Bronchial epithelial cell (primary cell): ENCODE measurements at regions not wholly inside any gene's neighbourhood (a gene's known extent, or its start where the extent isn't known, plus 50 kb on each side); places are given as distances from the start of the nearest gene placed in this dataset.

Experiments used
- DNase-seq: peaks from one replicate; pipeline ENCODE4 v3.0.0-alpha.2; 2010; ENCODE audit warnings: low read depth
- FAIRE-seq: peaks from 2 replicates; lab custom pipeline; 2011; peaks lifted over from hg19 to GRCh38; lab: Jason Lieb, UNC
- H3K27me3 ChIP-seq: 2 replicates; pipeline ENCODE4 v1.5.1; 2011; ENCODE audit warnings: low read length; ENCODE audit not compliant: control insufficient read depth, insufficient read depth
- H3K36me3 ChIP-seq: 2 replicates; pipeline ENCODE4 v1.5.1; 2011; ENCODE audit warnings: low read length; ENCODE audit not compliant: control insufficient read depth, insufficient read depth
- H3K4me3 ChIP-seq: 2 replicates; pipeline ENCODE4 v1.5.1; 2011; ENCODE audit warnings: mild to moderate bottlenecking, low read depth, low read length, control low read depth
- TF ChIP-seq, protein P1 (sequence below): IDR thresholded peaks from 2 replicates; pipeline ENCODE4 v1.5.1; 2011; ENCODE audit warnings: mild to moderate bottlenecking, moderate library complexity, low read length, control low read depth, inconsistent platforms; ENCODE audit not compliant: insufficient read depth, severe bottlenecking

DNA sequence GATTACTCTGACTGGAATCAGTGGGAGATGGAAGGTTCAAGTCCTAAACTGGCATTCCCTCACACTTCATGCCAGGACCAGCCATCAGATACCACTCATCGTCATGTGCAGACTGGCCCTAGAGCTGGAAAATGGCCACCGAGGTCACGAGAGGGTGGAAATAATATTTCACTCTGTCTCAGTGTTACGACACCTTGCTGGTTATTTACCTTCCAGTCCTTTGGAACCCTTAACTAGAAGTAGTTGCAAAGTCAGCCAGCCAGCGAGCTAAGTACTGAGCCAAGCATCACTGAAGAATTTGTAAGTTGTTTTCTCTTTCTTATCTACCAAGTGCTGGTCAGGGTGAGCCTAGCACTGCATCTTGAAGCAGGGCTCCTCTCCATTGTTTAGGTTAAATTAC, 309.9 kb upstream of the RASGRP1 start:
- DNase-seq, result peak; percentile 72
- H3K4me3 ChIP-seq, result no peak overlapping the region
- FAIRE-seq, result peak; percentile 96

DNA sequence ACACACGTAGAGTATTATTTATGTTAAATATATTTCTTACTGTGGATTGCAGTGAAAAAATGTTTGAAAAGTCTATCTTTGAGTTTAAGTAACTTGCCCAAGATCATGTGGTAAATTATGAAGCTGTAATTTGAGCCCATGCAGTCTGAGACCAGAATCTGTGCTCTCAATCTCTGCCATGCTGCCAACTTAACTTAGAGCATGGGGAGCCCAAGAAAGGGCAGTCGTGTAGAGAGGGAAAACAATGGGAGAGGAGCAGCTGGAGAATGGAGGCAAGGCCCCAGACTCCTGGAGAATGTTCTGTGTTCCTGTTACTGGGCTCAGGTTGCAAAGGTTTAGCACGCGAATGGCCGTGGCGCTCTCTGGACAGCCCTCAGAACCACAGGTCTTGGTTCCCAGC, 311.6 kb upstream of the RASGRP1 start:
- TF ChIP-seq, protein P1, sequence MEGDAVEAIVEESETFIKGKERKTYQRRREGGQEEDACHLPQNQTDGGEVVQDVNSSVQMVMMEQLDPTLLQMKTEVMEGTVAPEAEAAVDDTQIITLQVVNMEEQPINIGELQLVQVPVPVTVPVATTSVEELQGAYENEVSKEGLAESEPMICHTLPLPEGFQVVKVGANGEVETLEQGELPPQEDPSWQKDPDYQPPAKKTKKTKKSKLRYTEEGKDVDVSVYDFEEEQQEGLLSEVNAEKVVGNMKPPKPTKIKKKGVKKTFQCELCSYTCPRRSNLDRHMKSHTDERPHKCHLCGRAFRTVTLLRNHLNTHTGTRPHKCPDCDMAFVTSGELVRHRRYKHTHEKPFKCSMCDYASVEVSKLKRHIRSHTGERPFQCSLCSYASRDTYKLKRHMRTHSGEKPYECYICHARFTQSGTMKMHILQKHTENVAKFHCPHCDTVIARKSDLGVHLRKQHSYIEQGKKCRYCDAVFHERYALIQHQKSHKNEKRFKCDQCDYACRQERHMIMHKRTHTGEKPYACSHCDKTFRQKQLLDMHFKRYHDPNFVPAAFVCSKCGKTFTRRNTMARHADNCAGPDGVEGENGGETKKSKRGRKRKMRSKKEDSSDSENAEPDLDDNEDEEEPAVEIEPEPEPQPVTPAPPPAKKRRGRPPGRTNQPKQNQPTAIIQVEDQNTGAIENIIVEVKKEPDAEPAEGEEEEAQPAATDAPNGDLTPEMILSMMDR, result no peak
- DNase-seq (no peak), FAIRE-seq (no peak)
- Histone ChIP-seq H3K4me3 (no peak overlapping the region), H3K27me3 (no peaks in the 10 kb centered on the region), H3K36me3 (no peaks in the 10 kb centered on the region)

More for the DNA sequence above, 309.9 kb upstream of the RASGRP1 start:
- TF ChIP-seq, protein P1, result no peak
- Histone ChIP-seq H3K27me3 (no peaks in the 10 kb centered on the region), H3K36me3 (no peaks in the 10 kb centered on the region)

DNA sequence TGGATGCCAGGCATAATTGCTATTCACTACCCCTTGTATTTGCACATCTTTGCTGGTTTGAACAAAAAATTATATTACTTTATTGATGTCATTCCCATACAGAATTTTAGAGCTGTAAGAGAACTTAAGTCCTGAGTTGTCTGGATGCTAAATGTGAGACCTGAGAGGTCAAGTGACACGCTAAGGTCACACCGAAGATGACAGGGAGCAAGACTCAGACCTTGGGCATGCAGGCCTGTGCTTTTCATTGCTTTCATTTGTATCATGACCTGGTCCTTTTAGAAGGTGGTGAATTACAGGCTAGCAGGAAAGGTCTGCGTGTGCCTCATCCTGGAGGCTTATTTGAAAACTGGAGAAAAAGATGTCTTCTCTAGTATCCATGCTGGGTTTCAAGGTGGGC, 312.0 kb upstream of the RASGRP1 start:
- Histone ChIP-seq H3K27me3 (no peaks in the 10 kb centered on the region), H3K36me3 (no peaks in the 10 kb centered on the region), H3K4me3 (no peak overlapping the region)
- TF ChIP-seq, protein P1, result no peak
- FAIRE-seq, result no peak
- DNase-seq, result no peak

DNA sequence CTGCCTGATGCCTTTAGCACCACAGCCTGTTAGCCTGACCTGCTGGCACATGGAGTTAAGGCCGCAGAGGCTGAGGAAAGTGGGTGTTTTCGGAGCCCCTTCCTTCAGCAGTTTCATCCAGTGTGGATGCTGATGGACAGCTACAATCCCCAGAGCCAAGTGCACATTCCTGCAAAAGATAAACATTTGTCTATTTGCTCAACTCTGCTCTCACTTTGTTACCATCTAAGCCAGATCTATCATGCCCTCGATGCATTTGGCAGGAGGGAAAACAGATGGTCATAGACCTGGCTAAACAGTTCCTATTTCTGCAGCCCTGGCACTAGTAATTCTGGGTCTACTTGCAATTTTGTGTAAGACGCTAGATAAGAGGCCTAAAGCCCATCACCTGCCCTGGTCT, 312.9 kb upstream of the RASGRP1 start:
- H3K4me3 ChIP-seq, result no peak overlapping the region
- TF ChIP-seq, protein P1, result no peak
- DNase-seq, result no peak
- no peak for FAIRE-seq
- H3K36me3 ChIP-seq, result no peaks in the 10 kb centered on the region
- no peaks in the 10 kb centered on the region for H3K27me3 ChIP-seq

DNA sequence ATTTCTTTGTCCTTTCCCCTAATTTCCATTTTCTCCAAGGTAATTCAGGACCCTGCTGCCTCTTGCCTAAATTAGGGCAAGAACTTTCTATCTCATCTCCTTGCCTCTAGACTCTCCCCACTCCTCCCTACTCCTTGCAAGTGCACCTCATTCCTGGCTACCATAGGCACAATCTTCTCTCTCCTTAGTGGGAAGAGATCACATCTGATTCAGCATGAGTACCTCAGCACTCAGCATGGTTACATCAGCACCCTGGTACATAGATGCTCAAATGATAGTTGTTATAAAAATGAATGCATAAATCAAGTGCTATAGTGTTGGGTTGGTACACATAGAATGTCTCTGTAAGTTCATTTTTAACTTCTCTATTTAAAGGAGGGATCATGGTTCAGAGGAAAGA, 313.4 kb upstream of the RASGRP1 start:
- Histone ChIP-seq H3K27me3 (no peaks in the 10 kb centered on the region), H3K4me3 (no peak overlapping the region), H3K36me3 (no peaks in the 10 kb centered on the region)
- TF ChIP-seq, protein P1, result no peak
- FAIRE-seq (no peak), DNase-seq (no peak)

DNA sequence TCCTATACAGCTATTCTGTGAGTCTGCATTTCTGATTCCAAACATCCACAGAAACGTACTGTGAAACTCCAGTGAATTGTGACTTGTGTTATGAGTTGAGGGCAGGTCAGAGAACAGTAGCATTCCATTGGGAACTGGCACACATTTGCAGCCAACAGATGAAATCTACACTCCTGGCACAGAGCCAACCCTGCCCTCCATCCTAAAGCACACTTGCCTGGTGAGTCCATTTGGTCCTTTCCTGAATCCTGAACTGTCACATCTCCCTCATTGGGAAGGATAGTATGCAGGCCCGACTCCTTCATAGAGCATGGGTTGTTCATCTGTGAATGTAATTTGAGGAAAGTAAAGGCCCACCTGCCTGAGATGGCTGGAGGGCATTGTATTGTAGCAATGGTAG, 314.3 kb upstream of the RASGRP1 start:
- H3K4me3 ChIP-seq, result no peak overlapping the region
- FAIRE-seq (no peak), DNase-seq (no peak)
- TF ChIP-seq, protein P1, result no peak
- H3K36me3 ChIP-seq, result no peaks in the 10 kb centered on the region
- no peaks in the 10 kb centered on the region for H3K27me3 ChIP-seq
